Inflammatory macrophage (primary cell): ENCODE measurements at regions not wholly inside any gene's neighbourhood (a gene's known extent, or its start where the extent isn't known, plus 50 kb on each side); places are given as distances from the start of the nearest gene placed in this dataset.

Source experiments
- DNase-seq, 2 donors: peaks; one replicate each; pipeline ENCODE4 v3.0.0-alpha.2; 2020 to 2022

- DNase-seq, result no peak
These were observed 146.0 kb downstream of the MIS18A start for GRCh38 chr21:32132881-32133280.

- DNase-seq, result no peak
These were observed 146.4 kb downstream of the MIS18A start for GRCh38 chr21:32132409-32132808.

GRCh38 chr21:32131960-32132359 is 146.9 kb downstream of the MIS18A start:
- DNase-seq, result no peak

GRCh38 chr21:32131164-32131563 is 147.7 kb downstream of the MIS18A start:
- no peak for DNase-seq

GRCh38 chr21:32130031-32130891 is 148.6 kb downstream of the MIS18A start:
- DNase-seq, result no peak

GRCh38 chr21:32127081-32127480 is 151.8 kb downstream of the MIS18A start:
- no peak for DNase-seq

GRCh38 chr21:32122082-32122481 is 156.8 kb downstream of the MIS18A start:
- no peak for DNase-seq

- no peak for DNase-seq
These were observed 158.6 kb downstream of the MIS18A start for GRCh38 chr21:32120230-32120629.

- DNase-seq, result no peak
These were observed 159.0 kb downstream of the MIS18A start for GRCh38 chr21:32119811-32120210.

- DNase-seq, result no peak
These were observed 159.5 kb downstream of the MIS18A start for GRCh38 chr21:32119389-32119788.

GRCh38 chr21:32114419-32115035 is 164.3 kb downstream of the MIS18A start:
- no peak for DNase-seq

GRCh38 chr21:32113486-32113885 is 165.4 kb downstream of the MIS18A start:
- no peak for DNase-seq

GRCh38 chr21:32112195-32112594 is 166.7 kb downstream of the MIS18A start:
- DNase-seq, result no peak

GRCh38 chr21:32108566-32108965 is 170.3 kb downstream of the MIS18A start:
- DNase-seq, result no peak

GRCh38 chr21:32103361-32103760 is 175.5 kb downstream of the MIS18A start:
- no peak for DNase-seq

GRCh38 chr21:32102426-32102825 is 176.4 kb downstream of the MIS18A start:
- no peak for DNase-seq

- no peak for DNase-seq
These were observed 177.6 kb downstream of the MIS18A start for GRCh38 chr21:32101277-32101676.

- no peak for DNase-seq
These were observed 178.4 kb downstream of the MIS18A start for GRCh38 chr21:32100423-32100822.

- no peak for DNase-seq
These were observed 178.9 kb downstream of the MIS18A start for GRCh38 chr21:32099812-32100416.

GRCh38 chr21:32096411-32096810 is 182.4 kb downstream of the MIS18A start:
- DNase-seq, result no peak

- no peak for DNase-seq
These were observed 184.0 kb downstream of the MIS18A start for GRCh38 chr21:32094804-32095203.

- no peak for DNase-seq
These were observed 185.0 kb downstream of the MIS18A start for GRCh38 chr21:32093646-32094462.

- DNase-seq, result no peak
These were observed 187.9 kb downstream of the MIS18A start for GRCh38 chr21:32090956-32091355.
